HG03175 (cell line): ENCODE measurements at regions not wholly inside any gene's neighbourhood (a gene's known extent, or its start where the extent isn't known, plus 50 kb on each side); places are given as distances from the start of the nearest gene placed in this dataset.

Experiments
- ATAC-seq: cut with Tn5 transposase; IDR thresholded peaks from one replicate; pipeline ENCODE4 v1.9.1; 2021; ENCODE audit warnings: mild to moderate bottlenecking, moderate library complexity; ENCODE audit not compliant: unreplicated experiment

DNA sequence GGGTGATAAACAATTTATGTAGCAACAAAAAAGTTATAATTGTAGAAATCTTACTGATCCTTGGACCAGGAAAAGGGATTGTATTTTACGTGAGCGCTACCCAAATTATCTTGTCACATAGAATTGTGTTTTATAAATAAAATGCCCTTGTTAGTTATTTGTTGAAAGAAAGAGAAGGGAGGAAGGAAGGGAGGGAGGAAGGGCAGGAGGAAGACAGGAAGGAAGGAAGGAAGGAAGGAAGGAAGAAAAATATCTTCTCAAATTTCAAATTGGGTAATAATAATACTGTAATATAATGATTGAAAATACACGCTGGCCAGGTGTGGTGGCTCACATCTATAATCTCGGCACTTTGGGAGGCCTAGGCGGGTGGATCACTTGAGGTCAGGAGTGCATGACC, 206.2 kb upstream of the TLL1 start:
- no peak for ATAC-seq

- ATAC-seq, result no peak
These were observed 205.1 kb upstream of the TLL1 start for GRCh38 chr4:165667969-165668368.

GRCh38 chr4:165668694-165669093, 204.3 kb upstream of the TLL1 start:
- no peak for ATAC-seq

DNA sequence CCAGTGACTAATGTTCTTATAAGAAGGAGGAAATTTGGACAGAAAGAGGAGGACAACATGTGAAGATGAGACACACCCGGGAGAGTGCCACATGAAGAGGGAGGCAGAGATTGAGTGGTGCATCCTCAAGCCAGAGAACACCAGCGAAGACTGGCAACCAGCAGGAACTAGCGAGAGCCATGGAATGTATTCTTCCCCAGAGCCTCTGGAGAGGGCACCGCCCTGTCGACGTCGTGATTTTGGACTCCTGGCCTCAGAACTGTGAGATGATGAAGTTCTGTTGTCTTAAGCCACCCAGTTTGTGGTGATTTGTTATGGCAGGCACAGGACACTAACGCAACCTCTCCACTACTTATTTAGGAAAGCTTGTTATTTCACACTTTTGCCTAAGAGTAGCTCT, 196.0 kb upstream of the TLL1 start:
- no peak for ATAC-seq

GRCh38 chr4:165678236-165678935, 194.7 kb upstream of the TLL1 start:
- no peak for ATAC-seq

- ATAC-seq, result no peak
These were observed 194.1 kb upstream of the TLL1 start for GRCh38 chr4:165678936-165679325.

DNA sequence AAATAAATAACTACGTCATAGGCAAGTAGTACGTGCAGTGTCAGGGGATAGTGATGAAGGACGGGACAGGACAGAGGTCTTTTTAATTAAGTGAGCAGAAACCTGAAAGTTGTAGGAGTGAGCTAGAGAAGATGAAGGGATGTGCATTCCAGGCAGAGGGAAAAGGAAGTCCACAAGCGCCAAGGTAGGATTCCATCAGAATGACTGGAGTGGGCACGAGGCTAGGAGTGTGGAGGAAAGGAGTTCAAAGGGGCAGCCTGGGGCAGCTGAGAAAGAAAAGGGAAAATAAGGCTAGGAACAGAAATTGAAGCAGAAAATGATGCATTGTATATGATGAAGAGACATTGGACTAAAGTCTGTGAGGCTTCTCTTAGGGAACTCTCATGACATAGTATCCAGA, 192.2 kb upstream of the TLL1 start:
- ATAC-seq, result no peak

- ATAC-seq, result no peak
These were observed 190.4 kb upstream of the TLL1 start for GRCh38 chr4:165682611-165683010.

GRCh38 chr4:165684177-165684805, 188.7 kb upstream of the TLL1 start:
- no peak for ATAC-seq

- ATAC-seq, result no peak
These were observed 186.3 kb upstream of the TLL1 start for GRCh38 chr4:165686756-165687155.

DNA sequence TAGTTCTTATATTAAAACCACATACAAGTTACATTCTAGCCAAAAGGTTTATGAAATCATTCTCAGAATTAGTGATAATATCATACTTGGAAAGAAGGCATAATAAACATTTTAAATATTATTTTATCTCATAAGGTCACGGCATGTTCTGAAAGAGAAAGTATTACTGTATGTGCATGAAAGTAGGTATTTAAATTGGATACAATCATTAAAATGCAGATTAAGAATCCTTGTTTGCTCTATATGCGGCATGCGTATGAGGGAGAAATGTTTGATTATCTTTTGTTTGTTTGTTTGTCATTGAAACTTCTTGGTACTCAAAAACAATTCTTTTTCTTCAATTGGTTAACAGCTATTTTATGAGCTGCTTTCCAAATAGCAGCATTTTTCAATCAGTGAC, 183.9 kb upstream of the TLL1 start:
- no peak for ATAC-seq

GRCh38 chr4:165692082-165692481, 181.0 kb upstream of the TLL1 start:
- ATAC-seq, result no peak

DNA sequence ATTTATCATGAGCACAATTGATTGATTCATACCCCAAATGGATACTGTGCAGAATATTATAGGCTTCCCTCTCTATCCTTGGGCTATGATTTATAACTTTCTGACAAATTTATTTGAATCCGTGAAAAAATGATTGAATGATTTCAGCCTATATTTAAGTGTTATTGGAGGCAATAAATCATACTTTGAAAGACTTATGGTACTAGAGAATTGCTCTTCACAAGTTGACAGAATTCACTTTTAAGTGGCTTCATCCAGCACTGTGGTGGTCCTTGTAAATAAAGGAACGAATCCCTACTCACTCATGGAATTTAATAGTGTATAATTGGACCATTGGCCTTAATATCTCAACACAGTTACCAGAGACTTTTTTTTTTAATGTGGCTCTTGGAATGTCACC, 174.8 kb upstream of the TLL1 start:
- ATAC-seq, result no peak

- no peak for ATAC-seq
These were observed 174.0 kb upstream of the TLL1 start for GRCh38 chr4:165699055-165699454.

DNA sequence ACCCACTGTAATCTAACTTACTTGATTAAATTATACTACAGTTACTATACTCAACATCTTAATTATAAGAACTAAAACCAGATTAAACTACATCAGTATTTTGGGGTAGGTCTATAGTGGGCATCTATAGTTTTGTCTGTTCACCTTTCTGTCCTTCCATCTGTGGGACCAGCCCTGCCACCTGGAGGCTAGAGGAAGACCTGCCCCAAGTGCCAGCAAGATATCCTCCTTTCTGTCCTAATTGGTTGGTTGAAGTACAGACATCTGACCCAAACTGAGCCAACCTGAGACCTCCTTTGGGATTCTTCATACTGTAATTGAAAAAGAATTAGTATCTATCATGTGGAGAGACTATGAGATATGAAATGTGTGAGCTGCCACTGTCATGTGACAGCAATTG, 172.2 kb upstream of the TLL1 start:
- no peak for ATAC-seq

DNA sequence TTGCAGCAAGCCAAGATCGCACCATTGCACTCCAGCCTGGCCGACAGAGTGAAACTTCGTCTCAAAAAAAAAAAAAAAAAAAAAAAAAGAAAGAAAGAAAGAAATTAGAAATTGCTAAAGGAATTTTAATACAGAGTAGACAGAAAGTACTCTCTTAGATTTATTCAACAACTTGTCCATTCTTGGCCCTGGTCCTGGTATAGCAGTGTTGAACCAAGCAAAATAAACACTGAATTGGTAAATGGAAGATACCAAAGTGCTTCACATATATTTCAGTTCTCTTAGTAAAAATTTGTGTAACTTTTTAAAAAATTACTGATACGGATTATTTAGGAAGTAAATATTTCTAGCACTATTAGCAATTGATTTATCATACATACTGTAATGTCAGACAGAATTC, 165.9 kb upstream of the TLL1 start:
- ATAC-seq, result no peak

GRCh38 chr4:165709516-165709915, 163.5 kb upstream of the TLL1 start:
- no peak for ATAC-seq

DNA sequence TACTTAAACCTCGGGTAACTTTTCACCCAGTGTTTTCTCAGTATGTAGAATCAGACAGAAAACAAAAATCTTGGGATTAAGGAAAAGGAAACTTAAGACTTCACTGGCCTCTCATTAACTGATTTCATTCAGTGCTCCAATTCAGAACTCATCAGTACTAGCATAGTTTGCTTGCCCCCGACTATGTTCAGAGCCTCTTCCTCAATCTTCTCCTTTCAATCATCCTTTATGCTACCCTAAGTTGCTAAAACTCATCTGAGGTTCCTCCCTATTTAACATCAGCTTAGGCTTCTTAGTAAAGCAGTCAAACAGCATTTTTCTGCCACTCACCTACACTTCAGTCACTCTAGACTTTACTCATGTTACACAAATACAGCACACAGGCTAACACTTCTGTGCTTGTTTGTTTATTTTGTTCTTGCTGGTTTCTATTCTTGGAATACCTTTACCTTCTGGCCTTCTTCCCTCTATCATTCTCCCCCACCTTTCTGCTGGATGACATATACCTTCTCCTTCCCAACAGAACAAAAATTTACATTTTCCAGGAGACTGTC, 163.0 kb upstream of the TLL1 start:
- no peak for ATAC-seq

- ATAC-seq, result no peak
These were observed 161.6 kb upstream of the TLL1 start for GRCh38 chr4:165711436-165711835.

DNA sequence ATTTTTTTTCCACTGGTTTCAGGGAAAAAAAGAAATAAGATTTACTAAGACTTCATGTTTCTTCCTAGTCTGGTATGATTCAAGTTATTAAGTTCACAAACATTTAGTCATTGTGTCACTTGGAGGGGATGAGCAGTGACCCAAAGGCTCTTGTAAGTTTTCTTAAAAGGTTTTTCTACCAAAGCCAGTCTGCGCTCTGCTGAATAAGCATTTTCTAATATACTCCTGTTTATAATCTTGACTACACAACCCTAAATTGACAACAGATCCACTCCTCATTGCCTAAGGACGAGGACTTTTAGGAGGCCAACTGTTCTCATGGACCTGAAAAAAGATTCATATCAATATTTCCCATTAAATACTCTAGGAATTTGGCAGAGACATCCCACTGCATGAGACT, 161.1 kb upstream of the TLL1 start:
- ATAC-seq, result no peak

GRCh38 chr4:165714650-165715049, 158.4 kb upstream of the TLL1 start:
- ATAC-seq, result no peak

DNA sequence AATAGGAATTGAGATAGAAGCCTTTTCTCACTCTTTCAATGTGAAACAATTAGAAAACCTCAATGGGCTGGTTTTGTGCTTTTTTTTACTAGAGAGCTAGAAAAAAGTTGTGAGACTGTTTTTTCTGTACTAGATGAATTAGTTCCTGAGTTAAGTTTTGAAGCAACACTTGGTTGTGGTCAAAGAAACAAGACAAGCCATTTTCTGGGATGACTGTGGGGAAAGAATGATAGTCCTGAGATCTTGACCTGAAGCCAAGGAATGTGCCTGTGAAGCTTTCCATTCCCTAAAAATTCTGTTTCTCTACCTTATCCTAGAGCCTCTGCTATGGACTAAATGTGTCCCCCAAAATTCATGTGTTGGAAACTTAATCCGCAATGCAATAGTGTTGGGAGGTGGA, 157.8 kb upstream of the TLL1 start:
- no peak for ATAC-seq

DNA sequence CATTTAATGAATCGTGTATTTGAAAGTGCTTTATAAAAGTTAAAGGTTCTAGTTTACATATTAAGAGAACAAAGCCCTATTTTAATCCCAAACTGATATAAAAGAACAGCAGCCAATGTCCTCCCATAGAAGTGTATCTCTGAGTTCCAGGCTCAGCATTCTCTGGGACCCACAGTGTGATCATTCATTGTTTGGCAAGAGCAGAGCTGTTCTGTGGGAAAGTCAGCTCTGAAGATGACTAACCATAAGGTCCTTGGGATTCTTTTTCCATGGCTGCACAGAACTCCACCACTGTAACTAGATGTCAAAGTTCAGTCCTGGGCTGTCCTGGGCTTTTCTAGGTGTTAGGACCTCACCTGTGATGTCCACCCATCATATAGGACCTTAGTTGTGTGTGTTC, 157.0 kb upstream of the TLL1 start:
- ATAC-seq, result no peak
